GM12874 (cell line): ENCODE measurements at regions not wholly inside any gene's neighbourhood (a gene's known extent, or its start where the extent isn't known, plus 50 kb on each side); places are given as distances from the start of the nearest gene placed in this dataset.

Source experiments
- CTCF ChIP-seq: IDR thresholded peaks from 2 replicates; pipeline ENCODE4 v1.5.1; 2011; ENCODE audit warnings: low read depth, mild to moderate bottlenecking, control low read depth, low read length, moderate library complexity; ENCODE audit not compliant: insufficient read depth

GRCh38 chr4:184961660-184962059, 56.6 kb upstream of the HELT start:
- TF ChIP-seq CTCF: no peak

GRCh38 chr4:184962125-184962638, 56.1 kb upstream of the HELT start:
- TF ChIP-seq CTCF: no peak

- TF ChIP-seq CTCF: no peak
Measured at GRCh38 chr4:184968366-184968765, 49.9 kb upstream of the HELT start.
